GM21423 (cell line): ENCODE measurements at regions not wholly inside any gene's neighbourhood (a gene's known extent, or its start where the extent isn't known, plus 50 kb on each side); places are given as distances from the start of the nearest gene placed in this dataset.

ENCODE experiments used
- ATAC-seq: cut with Tn5 transposase; IDR thresholded peaks from one replicate; pipeline ENCODE4 v1.9.1; 2021; ENCODE audit warnings: mild to moderate bottlenecking, moderate library complexity; ENCODE audit not compliant: unreplicated experiment

- ATAC-seq, result no peak
These were observed 287.6 kb upstream of the STT3B start for GRCh38 chr3:31244929-31245817.

GRCh38 chr3:31246293-31247062 is 286.2 kb upstream of the STT3B start:
- no peak for ATAC-seq

DNA sequence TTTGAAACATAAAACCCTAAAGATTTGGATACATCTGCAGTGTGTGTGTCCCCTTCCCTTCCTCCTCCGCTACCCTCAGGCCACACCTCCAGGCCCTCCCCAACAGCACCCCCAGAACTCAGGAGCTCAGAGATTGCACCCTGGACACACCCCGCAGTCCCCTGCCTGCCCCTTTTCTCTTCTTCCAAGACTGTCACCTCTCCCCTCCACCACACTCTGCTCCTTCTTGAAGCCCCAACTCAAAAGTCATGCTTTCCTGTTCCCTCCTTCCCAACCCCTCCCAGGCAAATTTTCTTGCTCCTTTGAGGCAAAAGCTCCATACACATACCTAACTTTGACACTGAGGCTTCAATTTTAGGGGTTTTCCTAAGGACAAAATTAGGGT is 285.7 kb upstream of the STT3B start:
- no peak for ATAC-seq

DNA sequence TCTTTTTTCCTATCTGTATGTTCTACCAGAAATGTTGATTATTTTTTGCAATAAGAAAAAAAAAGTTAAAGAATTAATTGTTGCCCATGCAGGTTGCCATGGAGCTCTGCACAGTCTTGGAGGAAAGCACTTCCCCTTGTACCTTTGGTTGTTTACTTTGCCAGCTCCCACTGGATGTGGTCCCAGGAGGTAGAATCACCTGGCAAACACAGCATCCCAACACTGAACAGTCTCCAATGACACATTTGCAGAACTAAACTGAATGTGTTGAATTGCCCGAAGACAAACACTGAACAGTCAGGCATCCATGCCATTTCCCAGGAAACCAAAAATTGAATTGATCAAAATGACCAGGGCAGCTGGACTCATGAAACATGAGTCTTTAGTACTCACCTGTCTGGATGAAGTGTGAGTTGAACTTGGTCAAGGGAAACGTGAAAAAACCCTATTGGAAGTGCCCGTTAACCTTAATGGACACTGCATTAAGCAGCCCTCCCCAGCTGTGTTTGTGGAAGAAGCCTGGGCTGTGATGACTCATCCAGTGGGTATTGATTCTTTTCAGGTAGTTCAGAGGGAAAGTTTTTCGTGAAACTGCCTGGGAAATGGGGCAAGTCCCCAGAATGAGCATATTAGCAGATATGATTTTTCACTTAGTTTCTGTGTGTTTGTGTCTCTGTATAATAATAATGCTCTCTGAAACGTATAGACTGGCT is 284.7 kb upstream of the STT3B start:
- peak; percentile 51 for ATAC-seq

- no peak for ATAC-seq
These were observed 284.1 kb upstream of the STT3B start for GRCh38 chr3:31248563-31248992.

DNA sequence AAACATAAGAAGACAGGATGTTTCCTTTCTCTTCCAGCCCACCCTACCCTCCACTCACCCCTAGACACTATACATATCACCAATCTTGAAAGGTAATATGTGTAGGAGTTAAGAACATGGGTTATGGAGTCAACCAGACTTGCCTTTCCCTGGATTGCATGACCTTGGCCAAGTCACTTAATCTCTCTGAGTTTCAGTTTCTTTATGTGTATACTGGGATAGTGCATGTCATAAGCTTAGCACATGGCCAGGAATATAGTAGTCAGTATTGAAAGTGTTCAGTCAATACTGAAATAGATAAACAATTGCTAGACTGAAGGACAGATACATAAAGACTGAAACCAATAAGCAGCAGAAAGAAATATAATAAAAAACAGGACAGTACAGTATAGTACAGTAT is 283.2 kb upstream of the STT3B start:
- ATAC-seq, result peak; percentile 24

DNA sequence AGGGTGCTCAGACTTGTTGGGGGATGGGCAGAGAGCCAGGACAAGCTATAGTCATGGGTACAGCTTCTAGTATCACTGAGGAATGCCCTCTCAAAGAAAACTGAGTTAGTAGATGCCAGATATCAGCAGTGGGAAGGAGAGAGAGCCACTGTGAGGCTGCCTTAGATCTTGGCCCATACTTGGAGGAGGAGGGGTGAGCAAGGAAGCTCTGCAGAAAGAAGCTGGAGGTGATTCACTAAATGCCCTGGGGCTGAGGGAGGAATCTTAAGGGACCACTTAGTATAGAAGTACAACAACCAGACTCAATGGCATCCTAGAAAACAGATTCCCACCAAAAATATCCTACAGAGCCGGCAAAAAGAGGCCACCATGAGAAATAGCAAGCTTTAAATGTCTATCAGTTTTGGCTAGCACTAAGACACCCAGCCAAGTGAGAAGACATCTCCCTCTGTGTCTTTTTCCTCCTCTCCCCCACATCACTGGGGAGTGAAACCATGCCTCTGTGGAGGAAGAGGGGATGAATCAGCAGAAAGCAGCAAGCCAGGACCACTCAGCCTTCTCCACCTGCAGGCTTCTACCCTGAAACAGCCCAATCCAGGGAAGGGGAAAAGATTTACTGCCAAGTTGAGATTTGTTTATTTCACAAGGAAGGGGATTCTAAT is 282.5 kb upstream of the STT3B start:
- no peak for ATAC-seq

GRCh38 chr3:31251083-31251482 is 281.6 kb upstream of the STT3B start:
- ATAC-seq, result no peak

DNA sequence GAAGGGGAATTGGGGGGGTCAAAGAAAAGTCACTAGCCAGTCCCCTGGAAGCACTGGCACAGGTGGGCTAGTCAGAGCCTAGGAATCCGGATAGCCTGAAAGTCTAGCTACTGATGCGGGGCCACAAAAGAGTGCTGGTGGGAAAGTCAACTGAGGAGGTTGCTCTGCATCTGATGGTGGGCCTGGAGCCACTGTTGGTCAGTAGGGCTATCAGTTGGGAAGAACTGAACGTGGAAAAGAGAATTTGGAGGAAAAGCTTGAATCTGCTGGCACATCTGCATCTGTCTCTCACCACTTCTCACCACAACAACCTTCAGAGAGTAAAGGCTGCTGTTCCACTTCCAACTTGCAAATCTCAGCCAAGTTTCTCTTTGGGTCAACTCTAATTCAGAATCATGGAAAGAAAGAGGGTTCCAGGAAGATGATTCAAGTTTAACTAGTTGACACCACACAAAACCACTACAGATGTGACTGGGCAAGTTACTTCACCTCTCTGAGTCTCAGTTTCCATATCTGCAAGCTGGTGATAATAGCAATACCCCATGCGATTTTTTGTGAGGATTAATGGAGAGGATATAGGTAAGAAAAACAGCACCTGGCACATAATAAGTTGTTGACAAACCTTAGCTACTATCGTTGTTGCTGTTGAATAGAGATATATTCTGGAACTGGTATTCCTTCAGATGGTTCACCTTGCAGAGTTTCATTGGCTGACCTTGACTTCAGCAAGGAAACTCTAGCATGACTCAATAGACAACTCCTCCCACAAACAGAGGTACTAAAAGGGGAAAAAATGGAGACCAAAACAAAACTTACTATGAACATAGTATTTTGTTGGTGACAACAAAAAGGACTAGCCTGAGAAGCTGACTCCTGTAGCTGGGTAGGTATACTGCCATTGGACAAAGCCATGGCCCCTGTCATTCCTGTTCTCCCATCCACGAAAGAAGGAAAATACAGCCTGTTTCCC is 280.2 kb upstream of the STT3B start:
- ATAC-seq, result peak; percentile 29

DNA sequence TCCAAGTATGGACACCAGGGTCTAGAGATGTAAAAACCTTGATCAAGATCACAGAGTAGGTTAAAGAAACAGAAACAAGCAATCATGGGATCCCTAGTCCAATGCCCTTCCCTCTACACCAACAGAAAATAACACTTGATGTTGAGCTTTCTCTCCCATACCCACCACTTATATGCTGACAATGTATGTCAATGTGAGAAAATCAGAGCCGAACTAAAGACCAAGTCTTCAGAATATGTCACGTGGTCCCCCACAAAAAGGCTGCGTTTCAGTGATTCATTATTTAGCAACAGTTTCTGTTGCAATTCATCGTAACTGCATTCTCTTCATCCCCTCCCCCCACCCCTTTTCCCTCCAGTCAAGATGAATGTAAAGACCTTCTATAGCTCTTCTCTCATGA is 278.9 kb upstream of the STT3B start:
- no peak for ATAC-seq

DNA sequence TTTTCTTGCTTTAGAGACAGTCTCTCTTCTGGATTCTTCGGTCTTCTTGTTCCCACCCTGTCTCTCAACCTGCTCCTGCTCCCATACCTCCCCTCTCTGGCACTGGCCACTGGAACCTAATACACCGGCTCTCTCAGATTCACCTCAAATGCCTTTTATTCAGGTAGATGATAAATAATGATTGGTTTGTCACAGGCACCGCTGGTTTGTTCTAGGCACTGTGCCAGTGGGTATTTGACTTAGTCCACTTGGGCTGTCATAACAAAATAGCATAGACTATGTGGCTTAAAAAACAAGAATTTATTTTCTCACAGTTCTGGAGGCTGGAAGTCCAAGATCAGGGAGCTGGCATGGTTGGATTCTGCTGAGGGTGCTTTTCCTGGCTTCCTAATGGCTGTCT is 278.2 kb upstream of the STT3B start:
- no peak for ATAC-seq

GRCh38 chr3:31255007-31255581 is 277.6 kb upstream of the STT3B start:
- ATAC-seq, result no peak

- no peak for ATAC-seq
These were observed 270.5 kb upstream of the STT3B start for GRCh38 chr3:31262201-31262600.

GRCh38 chr3:31263897-31264296 is 268.8 kb upstream of the STT3B start:
- ATAC-seq, result no peak

- no peak for ATAC-seq
These were observed 266.9 kb upstream of the STT3B start for GRCh38 chr3:31265646-31266428.

DNA sequence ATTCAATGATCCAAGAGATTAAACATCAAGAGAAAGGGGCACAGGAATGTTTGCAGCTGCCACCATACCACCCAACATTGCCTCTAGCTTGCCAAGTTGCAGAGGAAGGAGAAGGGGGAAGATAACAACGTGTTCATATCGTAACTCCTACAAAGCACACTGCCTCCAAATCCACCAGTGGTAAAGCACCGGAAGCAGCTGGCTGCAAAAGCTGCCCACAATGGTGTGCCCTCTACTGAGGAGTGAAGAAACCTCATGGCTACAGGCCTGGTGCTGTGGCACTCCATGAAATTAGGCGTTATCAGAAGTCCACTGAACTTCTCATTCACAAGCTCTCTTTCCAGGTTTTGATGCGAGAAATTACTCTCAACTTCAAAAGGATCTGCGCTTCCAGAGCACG is 263.9 kb upstream of the STT3B start:
- ATAC-seq, result peak; percentile 55

DNA sequence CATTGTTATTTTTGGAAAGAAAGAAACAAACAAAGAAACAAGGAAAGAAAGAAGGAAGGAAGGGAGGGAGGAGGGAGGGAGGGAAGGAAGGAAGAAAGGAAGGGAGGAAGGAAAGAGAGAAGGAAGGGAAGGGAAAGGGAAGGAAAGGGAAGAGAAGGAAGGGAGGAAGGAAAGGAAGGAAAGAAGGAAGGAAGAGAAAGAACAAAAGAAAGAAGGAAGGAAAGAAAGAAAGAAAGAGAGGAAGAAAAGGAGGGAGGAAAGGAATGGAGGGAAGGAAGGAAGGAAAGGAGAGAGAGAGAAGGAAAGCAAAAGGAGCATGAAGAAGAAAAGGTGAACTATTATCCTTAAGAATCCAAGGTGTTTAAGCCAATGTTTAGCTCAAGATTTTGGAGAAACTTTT is 262.7 kb upstream of the STT3B start:
- ATAC-seq, result no peak

DNA sequence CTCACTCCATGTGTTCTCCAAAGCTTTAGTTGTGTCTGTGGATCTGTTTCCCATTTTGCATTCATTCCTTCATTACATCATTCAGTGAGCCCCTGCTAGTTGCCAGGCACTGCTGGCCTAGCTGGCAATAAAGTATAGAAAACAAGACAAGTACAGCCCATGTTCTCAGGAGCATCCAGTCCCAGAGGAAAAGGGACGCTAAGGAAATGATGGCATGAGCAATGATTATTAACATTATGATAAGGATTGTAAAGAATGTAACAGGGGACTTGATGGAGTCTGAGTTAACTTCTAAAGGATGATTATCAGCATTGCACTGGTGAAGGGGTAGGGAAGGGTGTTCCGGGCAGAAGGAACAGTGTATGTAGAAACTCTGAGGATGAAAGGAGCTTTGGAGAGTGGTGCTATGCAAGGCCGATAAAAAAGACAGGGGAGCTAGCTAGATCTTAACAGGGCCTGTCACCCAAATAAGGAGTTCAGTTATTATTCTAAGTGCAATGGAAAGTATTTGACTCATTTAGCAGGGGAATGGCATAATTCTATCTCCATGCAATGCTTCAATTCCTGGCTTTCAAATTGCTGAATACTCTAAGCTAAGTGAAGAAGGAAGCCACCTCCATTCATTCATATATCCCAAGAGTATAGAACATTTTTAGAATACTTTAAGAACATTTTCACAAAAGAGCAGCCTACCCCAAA is 258.2 kb upstream of the STT3B start:
- ATAC-seq, result no peak
